OCI-LY7 (cell line): ENCODE measurements at regions not wholly inside any gene's neighbourhood (a gene's known extent, or its start where the extent isn't known, plus 50 kb on each side); places are given as distances from the start of the nearest gene placed in this dataset.

Experiments used
- CTCF ChIP-seq: fragments of 200-600 bp; sonication (generic); conservative IDR thresholded peaks from 2 replicates; pipeline ENCODE4 v1.5.1; 2014; ENCODE audit warnings: mild to moderate bottlenecking, antibody characterized with exemption, low read length, moderate library complexity, mixed read lengths
- EZH2phosphoT487 ChIP-seq: fragments of 200-600 bp; sonication (generic); IDR thresholded peaks from 2 replicates; pipeline ENCODE4 v1.6.1; 2018; ENCODE audit warnings: low read depth, borderline replicate concordance, mild to moderate bottlenecking, mixed run types, antibody characterized with exemption, low read length, moderate library complexity, mixed read lengths

GRCh38 chr2:16368951-16369350 is 296.7 kb downstream of the CYRIA start:
- TF ChIP-seq CTCF: no peak
- no peak for TF ChIP-seq EZH2phosphoT487
